ENCODE measurements at regions not wholly inside any gene's neighbourhood (a gene's known extent, or its start where the extent isn't known, plus 50 kb on each side); places are given as distances from the start of the nearest gene placed in this dataset.

GRCh38 chr7:153954477-153954876 lies 97.7 kb upstream of the DPP6 start:
- TF ChIP-seq CTCF (IDR thresholded peaks at IDR 0.05): no peak
- TF ChIP-seq POLR2A (IDR thresholded peaks at IDR 0.05): no peak
